GM12891 (cell line): ENCODE measurements at regions not wholly inside any gene's neighbourhood (a gene's known extent, or its start where the extent isn't known, plus 50 kb on each side); places are given as distances from the start of the nearest gene placed in this dataset.

Source experiments
- PAX5 ChIP-seq: IDR thresholded peaks from 2 replicates; pipeline ENCODE4 v1.6.1; 2011; ENCODE audit warnings: low read length, moderate library complexity, mild to moderate bottlenecking; ENCODE audit not compliant: insufficient read depth, severe bottlenecking
- POLR2A ChIP-seq: IDR thresholded peaks from 2 replicates; pipeline ENCODE4 v1.6.1; 2011; ENCODE audit warnings: low read depth, low read length, control low read depth
- POLR2AphosphoS5 ChIP-seq: IDR thresholded peaks from 2 replicates; pipeline ENCODE4 v1.6.1; 2011; ENCODE audit warnings: low read depth, low read length, control low read depth
- SPI1 ChIP-seq: IDR thresholded peaks from 2 replicates; pipeline ENCODE4 v1.6.1; 2011; ENCODE audit warnings: low read depth, low read length, control low read depth
- TAF1 ChIP-seq: IDR thresholded peaks from 2 replicates; pipeline ENCODE4 v1.6.1; 2011; ENCODE audit warnings: low read depth, low read length, control low read depth

DNA sequence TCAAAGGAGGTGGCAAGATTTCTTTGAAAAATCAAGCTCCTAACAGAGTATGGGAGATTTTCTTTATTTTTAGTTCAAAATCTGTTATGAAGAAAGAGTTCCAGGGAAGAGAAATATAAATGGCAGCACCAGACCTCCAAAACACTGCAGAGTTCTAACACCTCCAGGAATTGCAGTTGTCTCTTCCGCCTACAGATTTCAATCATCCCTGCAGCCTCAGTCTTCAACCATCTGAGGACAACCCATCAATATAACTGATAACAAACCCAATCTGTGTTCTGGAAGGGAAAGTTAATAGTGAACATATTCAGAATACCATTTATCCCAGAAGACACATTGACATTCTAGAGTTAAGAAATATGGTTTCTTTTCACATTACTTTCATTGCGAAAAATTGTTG, 296.1 kb downstream of the ARAP2 start:
- no peak for TF ChIP-seq TAF1
- TF ChIP-seq SPI1, result no peak
- no peak for TF ChIP-seq POLR2A
- no peak for TF ChIP-seq PAX5
- TF ChIP-seq POLR2AphosphoS5, result no peak
